Panc1 (cell line): ENCODE measurements at regions not wholly inside any gene's neighbourhood (a gene's known extent, or its start where the extent isn't known, plus 50 kb on each side); places are given as distances from the start of the nearest gene placed in this dataset.
"Not testable (repeated sequence)": the region's sequence is repeated elsewhere in the genome, so short reads cannot be mapped to it uniquely, and the experiment has no call there.

Source experiments
- ATAC-seq: fragments of 200-7000 bp; cut with Tn5 transposase; 2 replicates; pipeline ENCODE4 v1.9.1; 2020; ENCODE audit warnings: mild to moderate bottlenecking, moderate library complexity
- BruUV-seq: library from RNA; stranded (reverse); fragments of 400-500 nt; replicated peaks from 2 replicates; lab custom pipeline; 2021; lab: Mats Ljungman, UMichigan
- CTCF ChIA-PET: fragments of 300-600 bp; sonication (Branson Sonifier 250); formaldehyde crosslinking; loops from one replicate; lab custom pipeline; 2022; ENCODE audit warnings: antibody characterized with exemption; lab: Charles Lee
- POLR2A ChIA-PET: fragments of 300-600 bp; sonication (Branson Sonifier 250); formaldehyde crosslinking; loops from one replicate; lab custom pipeline; 2022; ENCODE audit warnings: antibody characterized with exemption; lab: Charles Lee
- DNase-seq: peaks from one replicate; pipeline ENCODE4 v3.0.0-alpha.2; 2010; ENCODE audit warnings: low read depth, low spot score
- H3K27ac ChIP-seq: 2 replicates; pipeline ENCODE4 v1.5.1; 2011; ENCODE audit warnings: mild to moderate bottlenecking, low read length, inconsistent platforms
- H3K27me3 ChIP-seq: fragments of 200-500 bp; sonication (Bioruptor generic); 2 replicates; pipeline ENCODE4 v1.6.0; 2014; ENCODE audit warnings: low read length, inconsistent platforms; ENCODE audit not compliant: control insufficient read depth, insufficient read depth
- H3K36me3 ChIP-seq: fragments of 200-500 bp; sonication (Bioruptor generic); 2 replicates; pipeline ENCODE4 v1.5.1; 2014; ENCODE audit warnings: inconsistent platforms, mild to moderate bottlenecking, low read length, moderate library complexity; ENCODE audit not compliant: control insufficient read depth, insufficient read depth
- H3K4me1 ChIP-seq: 2 replicates; pipeline ENCODE4 v1.5.1; 2011; ENCODE audit warnings: inconsistent platforms, mild to moderate bottlenecking, low read length, moderate library complexity; ENCODE audit not compliant: control insufficient read depth, insufficient read depth
- H3K4me3 ChIP-seq, 2 experiments: 2 replicates each; pipeline ENCODE4 v1.5.1; 2011 to 2012; ENCODE audit warnings: low read depth in 2 of 2, low read length in 2 of 2, mild to moderate bottlenecking in 2 of 2, inconsistent platforms in 1 of 2, moderate library complexity in 1 of 2
- H3K9me3 ChIP-seq: fragments of 200-500 bp; sonication (Bioruptor generic); 2 replicates; pipeline ENCODE4 v1.5.1; 2014; ENCODE audit warnings: low read depth, mild to moderate bottlenecking, inconsistent platforms, low read length, moderate library complexity; ENCODE audit not compliant: control insufficient read depth, insufficient read depth
- CTCF ChIP-seq: fragments of 450-650 bp; IDR thresholded peaks from 2 replicates; pipeline ENCODE4 v1.5.1; 2017; ENCODE audit warnings: mild to moderate bottlenecking
- POLR2AphosphoS5 ChIP-seq: IDR thresholded peaks from 2 replicates; pipeline ENCODE4 v1.6.1; 2012; ENCODE audit warnings: mild to moderate bottlenecking, low read depth, low read length, moderate library complexity
- REST ChIP-seq, 2 experiments: IDR thresholded peaks; 2 replicates each; pipeline ENCODE4 v1.6.1; 2011 to 2012; ENCODE audit warnings: low read depth in 2 of 2, control low read depth in 1 of 2, low read length in 1 of 2, mild to moderate bottlenecking in 1 of 2, moderate library complexity in 1 of 2; ENCODE audit not compliant: insufficient read depth in 1 of 2
- SIN3A ChIP-seq: IDR thresholded peaks from 2 replicates; pipeline ENCODE4 v1.6.1; 2012; ENCODE audit warnings: low read depth, mild to moderate bottlenecking, low read length, moderate library complexity, borderline replicate concordance; ENCODE audit not compliant: insufficient read depth
- TCF7L2 ChIP-seq: IDR thresholded peaks from 2 replicates; pipeline ENCODE4 v1.6.1; 2011; ENCODE audit warnings: mild to moderate bottlenecking, low read depth, low read length, inconsistent platforms
- in situ Hi-C: cut with HindIII; loops from 2 replicates; pipeline ENCODE4 v1.10.0; 2016; ENCODE audit warnings: low sequenced_read_pairs, low pct_unique_long_range_greater_than_20kb
- intact Hi-C: fragments of 100-400 bp; cut with micrococcal nuclease; formaldehyde crosslinking; loops from one replicate; pipeline ENCODE4 v1.10.0; 2022; ENCODE audit not compliant: unreplicated experiment

GRCh38 chr14:56358851-56359614 lies 220.6 kb upstream of the TMEM260 start:
- Histone ChIP-seq H3K4me3 (no peak overlapping the region), H3K36me3 (no peaks in the 10 kb centered on the region), H3K9me3 (no peaks in the 10 kb centered on the region), H3K27me3 (no peaks in the 10 kb centered on the region), H3K27ac (no peak overlapping the region), H3K4me1 (no peaks in the 10 kb centered on the region)
- no peak for DNase-seq
- ATAC-seq = no peak
- TF ChIP-seq CTCF (no peak), POLR2AphosphoS5 (no peak), REST (IDR thresholded peaks at IDR 0.05; ENCODE audit: insufficient read depth in 1 of 2, low read depth in 2 of 2, low read length in 1 of 2) (no peak), TCF7L2 (no peak), SIN3A (no peak)
- ChIA-PET CTCF (no interaction called here), POLR2A (no interaction called here)
- in situ Hi-C loops = no loop called here
- no TSS peak for BruUV-seq
- intact Hi-C loops = no loop called here

- H3K27me3 ChIP-seq, CTCF ChIA-PET, H3K4me3 ChIP-seq, intact Hi-C loops, in situ Hi-C loops, POLR2A ChIA-PET, DNase-seq, ATAC-seq, H3K27ac ChIP-seq, H3K9me3 ChIP-seq, BruUV-seq, H3K36me3 ChIP-seq, H3K4me1 ChIP-seq: not testable (repeated sequence)
Observed at GRCh38 chr14:56365663-56366062, 213.9 kb upstream of the TMEM260 start.

GRCh38 chr14:56367416-56367815 lies 212.2 kb upstream of the TMEM260 start:
- ATAC-seq = no peak
- no peaks in the 10 kb centered on the region for H3K9me3 ChIP-seq
- in situ Hi-C loops = no loop called here
- H3K4me3 ChIP-seq = no peak overlapping the region
- DNase-seq = no peak
- TF ChIP-seq POLR2AphosphoS5 = no peak
- TF ChIP-seq TCF7L2 = no peak
- no peak for TF ChIP-seq REST (IDR thresholded peaks at IDR 0.05; ENCODE audit: insufficient read depth in 1 of 2, low read depth in 2 of 2, low read length in 1 of 2)
- POLR2A ChIA-PET = no interaction called here
- no TSS peak for BruUV-seq
- H3K27ac ChIP-seq = no peak overlapping the region
- H3K36me3 ChIP-seq = no peaks in the 10 kb centered on the region
- intact Hi-C loops = no loop called here
- no peaks in the 10 kb centered on the region for H3K4me1 ChIP-seq
- H3K27me3 ChIP-seq = no peaks in the 10 kb centered on the region
- CTCF ChIA-PET = no interaction called here
